ENCODE measurements at regions not wholly inside any gene's neighbourhood (a gene's known extent, or its start where the extent isn't known, plus 50 kb on each side); places are given as distances from the start of the nearest gene placed in this dataset.

DNA sequence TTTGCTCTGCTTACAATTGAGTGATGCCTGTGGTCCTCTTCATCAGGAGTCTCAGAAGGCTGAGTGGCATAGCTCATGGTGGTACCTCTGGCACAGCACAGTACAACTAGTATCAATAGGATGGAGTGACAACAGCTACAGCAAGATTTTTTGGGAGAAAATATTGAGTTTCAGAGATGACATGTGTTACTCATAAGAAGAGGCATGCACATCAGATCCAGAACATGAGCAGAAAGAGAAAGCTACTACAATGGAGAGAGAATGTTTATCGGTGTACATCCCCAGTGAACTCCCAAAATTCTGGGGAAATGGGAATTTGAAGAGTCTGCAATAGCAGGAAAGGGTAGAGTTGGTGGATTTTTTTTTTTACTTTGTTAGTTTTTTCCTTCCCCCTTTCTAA, 130.5 kb upstream of the MB21D2 start:
- TF ChIP-seq EZH2 (IDR thresholded peaks at IDR 0.05; ENCODE audit: low read depth, unreplicated experiment) (no peak), JUNB (IDR thresholded peaks at IDR 0.05; ENCODE audit: unreplicated experiment) (no peak), POLR2AphosphoS5 (IDR thresholded peaks at IDR 0.05; ENCODE audit: low read depth) (no peak)
- TF ChIP-seq, protein P1, sequence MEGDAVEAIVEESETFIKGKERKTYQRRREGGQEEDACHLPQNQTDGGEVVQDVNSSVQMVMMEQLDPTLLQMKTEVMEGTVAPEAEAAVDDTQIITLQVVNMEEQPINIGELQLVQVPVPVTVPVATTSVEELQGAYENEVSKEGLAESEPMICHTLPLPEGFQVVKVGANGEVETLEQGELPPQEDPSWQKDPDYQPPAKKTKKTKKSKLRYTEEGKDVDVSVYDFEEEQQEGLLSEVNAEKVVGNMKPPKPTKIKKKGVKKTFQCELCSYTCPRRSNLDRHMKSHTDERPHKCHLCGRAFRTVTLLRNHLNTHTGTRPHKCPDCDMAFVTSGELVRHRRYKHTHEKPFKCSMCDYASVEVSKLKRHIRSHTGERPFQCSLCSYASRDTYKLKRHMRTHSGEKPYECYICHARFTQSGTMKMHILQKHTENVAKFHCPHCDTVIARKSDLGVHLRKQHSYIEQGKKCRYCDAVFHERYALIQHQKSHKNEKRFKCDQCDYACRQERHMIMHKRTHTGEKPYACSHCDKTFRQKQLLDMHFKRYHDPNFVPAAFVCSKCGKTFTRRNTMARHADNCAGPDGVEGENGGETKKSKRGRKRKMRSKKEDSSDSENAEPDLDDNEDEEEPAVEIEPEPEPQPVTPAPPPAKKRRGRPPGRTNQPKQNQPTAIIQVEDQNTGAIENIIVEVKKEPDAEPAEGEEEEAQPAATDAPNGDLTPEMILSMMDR (conservative IDR thresholded peaks at IDR 0.05; ENCODE audit: low read depth in 2 of 2): no peak
- TF ChIP-seq, protein P2, sequence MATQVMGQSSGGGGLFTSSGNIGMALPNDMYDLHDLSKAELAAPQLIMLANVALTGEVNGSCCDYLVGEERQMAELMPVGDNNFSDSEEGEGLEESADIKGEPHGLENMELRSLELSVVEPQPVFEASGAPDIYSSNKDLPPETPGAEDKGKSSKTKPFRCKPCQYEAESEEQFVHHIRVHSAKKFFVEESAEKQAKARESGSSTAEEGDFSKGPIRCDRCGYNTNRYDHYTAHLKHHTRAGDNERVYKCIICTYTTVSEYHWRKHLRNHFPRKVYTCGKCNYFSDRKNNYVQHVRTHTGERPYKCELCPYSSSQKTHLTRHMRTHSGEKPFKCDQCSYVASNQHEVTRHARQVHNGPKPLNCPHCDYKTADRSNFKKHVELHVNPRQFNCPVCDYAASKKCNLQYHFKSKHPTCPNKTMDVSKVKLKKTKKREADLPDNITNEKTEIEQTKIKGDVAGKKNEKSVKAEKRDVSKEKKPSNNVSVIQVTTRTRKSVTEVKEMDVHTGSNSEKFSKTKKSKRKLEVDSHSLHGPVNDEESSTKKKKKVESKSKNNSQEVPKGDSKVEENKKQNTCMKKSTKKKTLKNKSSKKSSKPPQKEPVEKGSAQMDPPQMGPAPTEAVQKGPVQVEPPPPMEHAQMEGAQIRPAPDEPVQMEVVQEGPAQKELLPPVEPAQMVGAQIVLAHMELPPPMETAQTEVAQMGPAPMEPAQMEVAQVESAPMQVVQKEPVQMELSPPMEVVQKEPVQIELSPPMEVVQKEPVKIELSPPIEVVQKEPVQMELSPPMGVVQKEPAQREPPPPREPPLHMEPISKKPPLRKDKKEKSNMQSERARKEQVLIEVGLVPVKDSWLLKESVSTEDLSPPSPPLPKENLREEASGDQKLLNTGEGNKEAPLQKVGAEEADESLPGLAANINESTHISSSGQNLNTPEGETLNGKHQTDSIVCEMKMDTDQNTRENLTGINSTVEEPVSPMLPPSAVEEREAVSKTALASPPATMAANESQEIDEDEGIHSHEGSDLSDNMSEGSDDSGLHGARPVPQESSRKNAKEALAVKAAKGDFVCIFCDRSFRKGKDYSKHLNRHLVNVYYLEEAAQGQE (IDR thresholded peaks at IDR 0.05; ENCODE audit: unreplicated experiment): no peak
